ENCODE measurements at regions not wholly inside any gene's neighbourhood (a gene's known extent, or its start where the extent isn't known, plus 50 kb on each side); places are given as distances from the start of the nearest gene placed in this dataset.

DNA sequence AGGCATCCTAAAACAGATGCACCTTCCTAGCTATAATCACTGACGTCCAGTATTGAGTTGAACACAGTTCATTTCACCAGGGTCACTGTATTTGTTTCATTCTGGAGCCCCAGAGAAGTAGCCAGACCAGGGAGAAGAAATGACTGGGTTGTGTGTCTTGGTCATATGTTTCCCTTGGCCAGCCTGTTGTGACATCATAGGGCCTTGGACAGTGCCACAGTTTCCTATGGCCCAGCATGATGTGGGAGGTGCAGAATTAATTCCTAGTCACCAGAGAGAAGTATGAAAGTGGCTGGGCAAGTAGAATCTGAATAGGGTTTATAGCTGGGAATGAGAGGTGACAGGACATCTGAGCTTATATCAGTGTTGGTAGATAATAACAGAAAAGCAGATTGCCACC is 84.0 kb upstream of the ZBED5 start:
- TF ChIP-seq, protein P1, sequence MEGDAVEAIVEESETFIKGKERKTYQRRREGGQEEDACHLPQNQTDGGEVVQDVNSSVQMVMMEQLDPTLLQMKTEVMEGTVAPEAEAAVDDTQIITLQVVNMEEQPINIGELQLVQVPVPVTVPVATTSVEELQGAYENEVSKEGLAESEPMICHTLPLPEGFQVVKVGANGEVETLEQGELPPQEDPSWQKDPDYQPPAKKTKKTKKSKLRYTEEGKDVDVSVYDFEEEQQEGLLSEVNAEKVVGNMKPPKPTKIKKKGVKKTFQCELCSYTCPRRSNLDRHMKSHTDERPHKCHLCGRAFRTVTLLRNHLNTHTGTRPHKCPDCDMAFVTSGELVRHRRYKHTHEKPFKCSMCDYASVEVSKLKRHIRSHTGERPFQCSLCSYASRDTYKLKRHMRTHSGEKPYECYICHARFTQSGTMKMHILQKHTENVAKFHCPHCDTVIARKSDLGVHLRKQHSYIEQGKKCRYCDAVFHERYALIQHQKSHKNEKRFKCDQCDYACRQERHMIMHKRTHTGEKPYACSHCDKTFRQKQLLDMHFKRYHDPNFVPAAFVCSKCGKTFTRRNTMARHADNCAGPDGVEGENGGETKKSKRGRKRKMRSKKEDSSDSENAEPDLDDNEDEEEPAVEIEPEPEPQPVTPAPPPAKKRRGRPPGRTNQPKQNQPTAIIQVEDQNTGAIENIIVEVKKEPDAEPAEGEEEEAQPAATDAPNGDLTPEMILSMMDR (IDR thresholded peaks at IDR 0.05; ENCODE audit: insufficient read depth, low read depth, low read length), result no peak
- no peak for TF ChIP-seq EZH2 (IDR thresholded peaks at IDR 0.05; ENCODE audit: insufficient read depth, low read length)
